Adrenal gland (tissue), 9 donors: ENCODE measurements at regions not wholly inside any gene's neighbourhood (a gene's known extent, or its start where the extent isn't known, plus 50 kb on each side); places are given as distances from the start of the nearest gene placed in this dataset.

Experiments
- DNase-seq, 7 donors: peaks; one replicate each; pipeline ENCODE4 v3.0.0-alpha.2; 2019 to 2020
- H3K27ac ChIP-seq, 5 donors: fragments of 200-600 bp; sonication (generic) in 4 of 5; 1 replicate in 3 of 5; 2 replicates in 2 of 5; pipeline versions ENCODE4 v1.5.1 to v1.8.0; 2016 to 2020; ENCODE audit warnings: mild to moderate bottlenecking in 1 of 5
- H3K27me3 ChIP-seq: fragments of 200-600 bp; 2 replicates; pipeline ENCODE4 v1.8.0; 2021
- H3K36me3 ChIP-seq, 2 donors: fragments of 200-600 bp; replicated peaks in 1 of 2; 1 replicate in 1 of 2; 2 replicates in 1 of 2; pipeline versions ENCODE4 v1.5.1 to v1.8.0; 2018 to 2022
- H3K4me1 ChIP-seq, 2 donors: fragments of 200-600 bp; replicated peaks in 1 of 2; 1 replicate in 1 of 2; 2 replicates in 1 of 2; pipeline versions ENCODE4 v1.5.1 to v1.8.0; 2018 to 2021
- H3K4me3 ChIP-seq, 4 donors: fragments of 200-600 bp; sonication (generic) in 3 of 4; one replicate each; pipeline ENCODE4 v1.5.1; 2016 to 2018
- H3K9me3 ChIP-seq, 3 donors: fragments of 200-600 bp; sonication (generic) in 1 of 3; replicated peaks in 1 of 3; 1 replicate in 2 of 3; 2 replicates in 1 of 3; pipeline versions ENCODE4 v1.5.1 to v1.8.0; 2016 to 2021
- POLR2A ChIP-seq, 2 donors: fragments of 450-650 bp; IDR thresholded peaks; one replicate each; pipeline ENCODE4 v1.6.1; 2017; ENCODE audit warnings: antibody characterized with exemption in 2 of 2, mild to moderate bottlenecking in 2 of 2, moderate library complexity in 1 of 2
- WGBS, 4 donors: extraction: QIAGEN DNeasy Blood & Tissue Kit in 2 of 4; methylation state at CpG; one replicate each; pipeline versions ENCODE4 v1.1.5 to v1.1.7; 2013 to 2017; 5-methylcytosine and 5-hydroxymethylcytosine counted together
- intact Hi-C, 2 donors: fragments of 100-400 bp; cut with DNase I; formaldehyde crosslinking; loops; one replicate each; pipeline versions ENCODE4 v1.14.1 to v1.15.0; 2022 to 2023
- TF ChIP-seq, protein P1 (sequence below), 6 experiments: fragments of 450-650 bp in 4 of 6; fragments of 200-600 bp in 2 of 6; sonication (generic) in 1 of 6; IDR thresholded peaks; 1 replicate in 5 of 6; 2 replicates in 1 of 6; pipeline versions ENCODE4 v1.5.1 to v1.8.0; 2016 to 2021; ENCODE audit warnings: antibody characterized with exemption in 6 of 6, mild to moderate bottlenecking in 2 of 6, moderate library complexity in 1 of 6
- donor health status: healthy with polysubstance abuse.
- donor health status: Bipolar disorder and iron deficiency.
- donor health status: DM: yes; HTN: yes; CAD: no.
- donor health status: DM: no; HTN: no; CAD: no.
- donor health status: DM: no; HTN: no; CAD: no.

DNA sequence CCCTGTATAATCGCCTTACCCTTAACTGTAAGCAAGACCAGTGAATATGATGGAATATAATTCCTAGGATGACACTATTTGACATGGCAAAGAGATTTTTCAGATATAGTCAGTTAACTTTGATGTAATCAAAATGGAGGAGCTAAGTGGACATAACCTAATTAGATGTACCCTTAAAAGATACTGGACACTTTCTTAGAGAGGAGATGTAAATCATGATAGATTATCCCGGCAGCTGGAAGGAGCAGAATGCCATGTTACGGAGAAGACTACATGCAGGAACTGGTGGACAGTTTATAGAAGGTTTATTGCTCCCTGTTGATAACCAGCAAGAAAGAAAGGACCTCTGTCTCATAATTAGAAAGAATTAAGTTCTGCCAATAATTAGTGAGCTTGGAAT lies 1142.9 kb downstream of the SI start:
- intact Hi-C loops = no loop called here
- no peak for DNase-seq
- 29 to 56% (median 46%) methylated on average over 3 of the region's 3 CpGs for WGBS, 4 donors
- H3K36me3 ChIP-seq = no peaks in the 10 kb centered on the region
- H3K27ac ChIP-seq = no peak overlapping the region
- H3K9me3 ChIP-seq = no peaks in the 10 kb centered on the region
- TF ChIP-seq, protein P1, sequence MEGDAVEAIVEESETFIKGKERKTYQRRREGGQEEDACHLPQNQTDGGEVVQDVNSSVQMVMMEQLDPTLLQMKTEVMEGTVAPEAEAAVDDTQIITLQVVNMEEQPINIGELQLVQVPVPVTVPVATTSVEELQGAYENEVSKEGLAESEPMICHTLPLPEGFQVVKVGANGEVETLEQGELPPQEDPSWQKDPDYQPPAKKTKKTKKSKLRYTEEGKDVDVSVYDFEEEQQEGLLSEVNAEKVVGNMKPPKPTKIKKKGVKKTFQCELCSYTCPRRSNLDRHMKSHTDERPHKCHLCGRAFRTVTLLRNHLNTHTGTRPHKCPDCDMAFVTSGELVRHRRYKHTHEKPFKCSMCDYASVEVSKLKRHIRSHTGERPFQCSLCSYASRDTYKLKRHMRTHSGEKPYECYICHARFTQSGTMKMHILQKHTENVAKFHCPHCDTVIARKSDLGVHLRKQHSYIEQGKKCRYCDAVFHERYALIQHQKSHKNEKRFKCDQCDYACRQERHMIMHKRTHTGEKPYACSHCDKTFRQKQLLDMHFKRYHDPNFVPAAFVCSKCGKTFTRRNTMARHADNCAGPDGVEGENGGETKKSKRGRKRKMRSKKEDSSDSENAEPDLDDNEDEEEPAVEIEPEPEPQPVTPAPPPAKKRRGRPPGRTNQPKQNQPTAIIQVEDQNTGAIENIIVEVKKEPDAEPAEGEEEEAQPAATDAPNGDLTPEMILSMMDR (IDR thresholded peaks at IDR 0.05) = no peak
- no peak for TF ChIP-seq POLR2A (IDR thresholded peaks at IDR 0.05)
- H3K27me3 ChIP-seq = no peaks in the 10 kb centered on the region
- H3K4me1 ChIP-seq = no peaks in the 10 kb centered on the region
- no peak overlapping the region for H3K4me3 ChIP-seq

DNA sequence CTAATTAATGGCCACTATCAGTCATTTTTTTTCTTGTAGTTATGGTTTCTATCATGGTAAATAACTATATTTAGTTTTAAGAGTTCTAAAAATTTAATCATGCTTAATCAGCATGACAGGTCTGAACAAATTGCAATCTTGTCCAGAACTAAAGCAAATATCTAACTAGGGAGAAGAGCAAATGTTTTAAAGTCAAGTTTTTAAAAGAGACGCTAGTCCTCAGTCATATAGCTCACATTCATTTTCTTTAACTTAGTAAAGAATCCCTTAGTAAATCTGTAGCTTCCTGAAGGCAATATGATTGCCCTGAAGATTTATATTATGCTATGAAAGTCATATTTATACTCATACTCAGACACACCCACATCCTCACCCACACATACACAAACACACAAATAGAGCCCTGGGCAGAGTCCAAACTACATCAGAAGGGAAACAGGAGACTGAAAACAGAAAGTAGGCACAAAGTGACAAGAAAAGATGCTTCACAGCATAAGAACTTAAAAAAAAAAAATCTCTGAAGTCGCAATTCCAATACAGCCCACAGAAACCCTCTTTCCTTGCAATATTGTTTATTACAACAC lies 1149.1 kb downstream of the SI start:
- WGBS, 4 donors = 60 to 66% (median 62%) methylated on average over 2 of the region's 2 CpGs
- intact Hi-C loops = no loop called here
- H3K27ac ChIP-seq = no peak overlapping the region
- no peaks in the 10 kb centered on the region for H3K36me3 ChIP-seq
- DNase-seq = no peak
- no peak for TF ChIP-seq POLR2A (IDR thresholded peaks at IDR 0.05)
- TF ChIP-seq, protein P1 (IDR thresholded peaks at IDR 0.05) = no peak
- no peaks in the 10 kb centered on the region for H3K9me3 ChIP-seq
- no peak overlapping the region for H3K4me3 ChIP-seq
- no peaks in the 10 kb centered on the region for H3K4me1 ChIP-seq
- no peaks in the 10 kb centered on the region for H3K27me3 ChIP-seq

DNA sequence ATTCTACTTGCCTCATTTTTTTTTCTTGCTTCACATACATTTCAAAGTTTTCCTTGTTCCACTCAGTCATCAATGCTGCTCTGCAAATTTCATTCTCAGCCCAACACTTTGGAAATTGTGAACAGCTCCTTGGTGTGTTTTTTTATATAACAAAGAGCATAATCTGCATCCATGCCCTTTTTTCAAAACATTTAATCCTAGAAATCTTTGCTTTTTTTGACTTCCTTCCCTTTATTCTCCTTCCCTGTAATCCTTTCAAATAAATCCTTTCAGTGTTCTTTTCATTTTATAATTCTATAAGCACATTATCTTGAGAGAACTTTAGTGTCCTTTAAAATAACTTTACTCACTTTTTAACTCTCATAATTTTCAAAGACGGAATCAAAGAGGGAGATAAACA lies 1150.8 kb downstream of the SI start:
- DNase-seq = no peak
- 45 to 62% (median 56%) methylated on average over 1 of the region's 1 CpG for WGBS, 4 donors
- H3K27ac ChIP-seq = no peak overlapping the region
- intact Hi-C loops = no loop called here
- no peaks in the 10 kb centered on the region for H3K9me3 ChIP-seq
- no peak for TF ChIP-seq POLR2A (IDR thresholded peaks at IDR 0.05)
- TF ChIP-seq, protein P1 (IDR thresholded peaks at IDR 0.05) = no peak
- H3K27me3 ChIP-seq = no peaks in the 10 kb centered on the region
- no peaks in the 10 kb centered on the region for H3K4me1 ChIP-seq
- H3K36me3 ChIP-seq = no peaks in the 10 kb centered on the region
- H3K4me3 ChIP-seq = no peak overlapping the region

DNA sequence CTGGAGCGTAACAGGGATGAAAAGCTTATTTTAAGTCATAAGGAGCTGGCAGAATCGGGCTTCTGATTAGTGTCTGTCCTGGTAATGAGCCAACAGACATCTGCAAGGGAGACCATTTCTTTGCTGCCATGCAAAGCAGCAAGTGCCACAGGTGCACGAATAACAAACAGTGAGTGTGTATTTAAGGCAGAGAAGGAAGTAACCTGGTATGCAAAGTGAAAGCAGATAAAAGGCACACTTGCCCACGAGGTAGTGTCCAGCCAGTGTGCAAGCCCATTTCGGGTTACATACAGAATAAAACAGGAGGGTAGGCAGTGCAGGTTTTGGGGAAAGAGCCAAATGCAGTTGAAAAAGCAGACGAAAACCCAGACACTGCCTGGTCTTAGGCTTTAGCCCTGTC lies 1153.7 kb downstream of the SI start:
- TF ChIP-seq POLR2A (IDR thresholded peaks at IDR 0.05) = no peak
- TF ChIP-seq, protein P1 (IDR thresholded peaks at IDR 0.05) = no peak
- H3K27me3 ChIP-seq = no peaks in the 10 kb centered on the region
- intact Hi-C loops = no loop called here
- WGBS, 4 donors = 52 to 61% (median 53%) methylated on average over 6 of the region's 6 CpGs
- no peaks in the 10 kb centered on the region for H3K36me3 ChIP-seq
- H3K4me3 ChIP-seq = no peak overlapping the region
- no peak for DNase-seq
- H3K4me1 ChIP-seq = no peaks in the 10 kb centered on the region
- H3K9me3 ChIP-seq = no peaks in the 10 kb centered on the region
- no peak overlapping the region for H3K27ac ChIP-seq
